ENCODE measurements at regions not wholly inside any gene's neighbourhood (a gene's known extent, or its start where the extent isn't known, plus 50 kb on each side); places are given as distances from the start of the nearest gene placed in this dataset.

DNA sequence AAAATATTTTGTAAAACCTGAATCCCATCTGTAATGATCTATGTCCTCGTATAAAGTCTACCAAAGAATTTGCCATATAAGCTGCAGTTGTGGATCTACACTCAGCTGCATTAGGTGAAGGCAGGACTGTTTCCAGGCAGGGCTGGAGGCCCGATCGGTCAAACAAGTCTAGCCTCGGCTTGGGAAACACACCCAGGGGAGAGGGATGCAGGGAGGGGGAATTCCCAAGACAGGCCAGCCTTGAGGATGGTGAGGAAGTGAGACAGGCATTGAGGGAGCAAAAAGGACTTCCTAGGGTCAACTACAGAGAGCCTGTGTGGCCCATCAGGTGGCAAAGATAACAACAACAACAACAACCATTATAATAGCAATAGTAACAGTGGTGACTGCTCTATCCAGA is 174.1 kb upstream of the FSTL4 start:
- no CpG with 5 or more reads among the region's 4 CpGs for WGBS (ENCODE audit: insufficient coverage, low lambda C conversion rate)
- DNase-seq: no peak
- Histone ChIP-seq H3K27ac (ENCODE audit: low read length) (no peak overlapping the region), H3K4me3 (ENCODE audit: low read length) (no peak overlapping the region), H3K9me3 (ENCODE audit: control insufficient read depth, low read depth, low read length) (no peaks in the 10 kb centered on the region), H3K4me1 (ENCODE audit: control insufficient read depth, insufficient read depth, low read length) (no peaks in the 10 kb centered on the region), H3K27me3 (ENCODE audit: control insufficient read depth, insufficient read depth, low read length) (no peaks in the 10 kb centered on the region), H3K36me3 (ENCODE audit: control insufficient read depth, insufficient read depth, low read length) (no peaks in the 10 kb centered on the region)

DNA sequence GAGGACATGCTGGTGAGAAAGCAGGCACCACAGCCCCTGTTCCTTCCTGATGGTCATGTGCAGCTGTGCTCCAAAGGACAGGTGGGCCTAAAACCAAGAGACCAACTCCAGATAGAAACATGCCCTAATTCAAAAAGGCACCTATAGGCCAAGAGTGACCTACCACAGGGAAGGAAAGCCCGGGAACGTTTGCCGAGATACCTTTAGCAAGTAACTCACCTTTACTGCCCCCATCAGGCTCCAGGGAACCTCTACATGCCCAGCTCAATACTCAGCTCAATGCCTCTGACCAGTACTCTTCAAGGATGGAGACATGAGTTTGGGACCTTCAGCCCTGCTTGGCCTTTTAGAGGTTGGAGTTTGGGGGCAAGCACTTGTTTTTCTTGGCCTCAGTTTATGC is 172.8 kb upstream of the FSTL4 start:
- Histone ChIP-seq H3K36me3 (ENCODE audit: control insufficient read depth, insufficient read depth, low read length) (no peaks in the 10 kb centered on the region), H3K4me3 (ENCODE audit: low read length) (no peak overlapping the region), H3K27ac (ENCODE audit: low read length) (no peak overlapping the region), H3K27me3 (ENCODE audit: control insufficient read depth, insufficient read depth, low read length) (no peaks in the 10 kb centered on the region), H3K9me3 (ENCODE audit: control insufficient read depth, low read depth, low read length) (no peaks in the 10 kb centered on the region), H3K4me1 (ENCODE audit: control insufficient read depth, insufficient read depth, low read length) (no peaks in the 10 kb centered on the region)
- WGBS (ENCODE audit: insufficient coverage, low lambda C conversion rate): no CpG with 5 or more reads among the region's 3 CpGs
- DNase-seq: no peak

DNA sequence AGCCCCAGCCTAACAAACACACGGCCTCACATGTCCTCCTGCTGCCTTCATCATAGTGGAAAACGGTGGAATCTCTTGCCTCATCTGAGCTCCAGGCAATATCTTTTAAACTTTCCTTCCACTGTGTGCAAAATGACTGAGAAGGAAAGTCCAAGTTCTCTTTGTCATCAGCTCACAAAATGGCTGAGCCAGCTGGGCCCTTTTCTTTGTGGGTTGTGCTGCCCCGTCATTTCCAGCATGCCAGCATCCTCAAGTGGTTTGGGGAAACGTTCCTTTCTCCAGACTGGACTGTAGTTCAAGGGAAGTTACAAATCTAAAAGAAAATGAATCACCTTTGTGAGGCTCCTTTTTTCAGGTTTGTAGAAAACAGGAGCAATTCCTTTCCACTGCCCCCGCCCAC is 171.1 kb upstream of the FSTL4 start:
- H3K4me3 ChIP-seq (ENCODE audit: low read length): no peak overlapping the region
- H3K27ac ChIP-seq (ENCODE audit: low read length): no peak overlapping the region
- no peaks in the 10 kb centered on the region for H3K4me1 ChIP-seq (ENCODE audit: control insufficient read depth, insufficient read depth, low read length)
- no peak for DNase-seq
- H3K36me3 ChIP-seq (ENCODE audit: control insufficient read depth, insufficient read depth, low read length): no peaks in the 10 kb centered on the region
- no CpG with 5 or more reads among the region's 5 CpGs for WGBS (ENCODE audit: insufficient coverage, low lambda C conversion rate)
- no peaks in the 10 kb centered on the region for H3K27me3 ChIP-seq (ENCODE audit: control insufficient read depth, insufficient read depth, low read length)
- no peaks in the 10 kb centered on the region for H3K9me3 ChIP-seq (ENCODE audit: control insufficient read depth, low read depth, low read length)

GRCh38 chr5:133782736-133783135 is 170.4 kb upstream of the FSTL4 start:
- DNase-seq: no peak
- Histone ChIP-seq H3K27ac (ENCODE audit: low read length) (no peak overlapping the region), H3K9me3 (ENCODE audit: control insufficient read depth, low read depth, low read length) (no peaks in the 10 kb centered on the region), H3K36me3 (ENCODE audit: control insufficient read depth, insufficient read depth, low read length) (no peaks in the 10 kb centered on the region), H3K4me1 (ENCODE audit: control insufficient read depth, insufficient read depth, low read length) (no peaks in the 10 kb centered on the region), H3K27me3 (ENCODE audit: control insufficient read depth, insufficient read depth, low read length) (no peaks in the 10 kb centered on the region), H3K4me3 (ENCODE audit: low read length) (no peak overlapping the region)
- WGBS (ENCODE audit: insufficient coverage, low lambda C conversion rate): 100% methylated on average over 1 of the region's 5 CpGs

DNA sequence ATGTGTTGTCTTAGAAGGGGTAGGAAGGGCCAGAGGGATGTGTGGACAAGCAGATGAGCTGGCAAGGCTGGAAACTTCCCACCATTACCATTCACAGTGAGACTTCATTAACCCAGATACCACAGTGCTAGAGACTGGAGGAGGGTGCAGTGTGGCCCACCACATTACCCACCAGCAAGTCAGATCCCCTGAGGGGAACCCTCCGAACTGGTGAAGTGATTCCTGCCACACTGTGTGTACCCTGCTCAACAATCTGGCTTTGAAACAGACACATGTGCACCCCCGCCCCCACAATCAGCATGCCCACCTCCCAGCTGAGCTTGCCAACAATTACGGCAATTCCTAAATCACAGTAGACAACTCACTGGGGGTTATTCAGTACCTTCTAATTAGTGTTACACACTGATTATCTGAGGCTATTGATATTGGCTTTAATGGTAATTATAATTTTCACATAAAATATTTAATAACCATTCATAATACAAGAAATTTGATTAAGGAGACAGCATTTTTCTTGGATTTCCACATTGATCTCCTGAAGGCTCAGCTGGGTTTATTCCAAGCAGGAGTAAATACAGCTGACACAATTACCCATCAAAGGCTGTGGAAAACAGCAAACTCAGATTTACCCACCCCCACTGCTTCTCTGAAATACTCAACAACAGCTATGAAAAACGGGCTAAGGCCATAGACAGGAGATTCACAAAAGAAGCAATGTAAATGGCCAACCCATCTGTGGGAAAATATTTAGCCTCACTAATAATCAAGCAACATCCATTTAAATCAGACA is 169.3 kb upstream of the FSTL4 start:
- Histone ChIP-seq H3K27ac (ENCODE audit: low read length) (no peak overlapping the region), H3K4me1 (ENCODE audit: control insufficient read depth, insufficient read depth, low read length) (no peaks in the 10 kb centered on the region), H3K27me3 (ENCODE audit: control insufficient read depth, insufficient read depth, low read length) (no peaks in the 10 kb centered on the region), H3K9me3 (ENCODE audit: control insufficient read depth, low read depth, low read length) (no peaks in the 10 kb centered on the region), H3K4me3 (ENCODE audit: low read length) (no peak overlapping the region), H3K36me3 (ENCODE audit: control insufficient read depth, insufficient read depth, low read length) (no peaks in the 10 kb centered on the region)
- no peak for DNase-seq
- 80% methylated on average over 1 of the region's 4 CpGs for WGBS (ENCODE audit: insufficient coverage, low lambda C conversion rate)

DNA sequence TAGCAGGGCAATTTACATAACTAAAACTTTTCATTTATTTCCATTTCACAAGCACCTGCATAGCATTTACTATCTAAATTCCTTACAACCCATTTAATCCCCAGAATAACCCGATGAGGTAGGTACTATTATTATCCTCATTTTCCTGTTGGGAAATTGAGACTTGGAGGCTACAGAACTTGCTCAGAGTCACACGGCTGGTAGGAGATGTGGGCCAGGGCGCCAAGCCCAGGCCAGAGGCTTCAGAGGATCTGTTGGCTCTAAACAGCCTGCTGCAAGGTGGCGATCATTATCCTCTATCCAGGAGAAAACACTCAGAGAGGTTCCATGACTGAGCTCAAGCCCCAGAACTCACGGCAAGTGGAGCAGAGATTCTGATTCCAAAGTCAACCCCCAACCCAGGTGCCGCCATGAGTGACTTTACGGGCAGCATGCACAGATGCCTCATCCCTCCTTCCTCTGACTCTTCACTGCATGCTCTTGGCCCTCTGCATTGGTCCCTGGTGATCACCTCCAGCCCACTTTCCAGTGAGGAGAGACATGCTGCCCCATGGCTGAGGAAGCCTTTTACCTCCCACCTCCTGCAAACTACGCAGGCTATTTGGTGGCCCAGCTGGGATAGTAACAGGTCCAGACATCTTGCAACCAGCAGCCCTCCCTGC is 168.4 kb upstream of the FSTL4 start:
- H3K4me3 ChIP-seq (ENCODE audit: low read length): no peak overlapping the region
- no peaks in the 10 kb centered on the region for H3K36me3 ChIP-seq (ENCODE audit: control insufficient read depth, insufficient read depth, low read length)
- no CpG with 5 or more reads among the region's 8 CpGs for WGBS (ENCODE audit: insufficient coverage, low lambda C conversion rate)
- H3K9me3 ChIP-seq (ENCODE audit: control insufficient read depth, low read depth, low read length): no peaks in the 10 kb centered on the region
- DNase-seq: peak in 1 of 2 donors; percentile 4
- H3K27ac ChIP-seq (ENCODE audit: low read length): no peak overlapping the region
- no peaks in the 10 kb centered on the region for H3K4me1 ChIP-seq (ENCODE audit: control insufficient read depth, insufficient read depth, low read length)
- H3K27me3 ChIP-seq (ENCODE audit: control insufficient read depth, insufficient read depth, low read length): no peaks in the 10 kb centered on the region

GRCh38 chr5:133779828-133780475 is 167.6 kb upstream of the FSTL4 start:
- DNase-seq: no peak
- 0% methylated on average over 1 of the region's 8 CpGs for WGBS (ENCODE audit: insufficient coverage, low lambda C conversion rate)

GRCh38 chr5:133778636-133779035 is 166.3 kb upstream of the FSTL4 start:
- no peak overlapping the region for H3K27ac ChIP-seq (ENCODE audit: low read length)
- H3K4me1 ChIP-seq (ENCODE audit: control insufficient read depth, insufficient read depth, low read length): no peaks in the 10 kb centered on the region
- H3K9me3 ChIP-seq (ENCODE audit: control insufficient read depth, low read depth, low read length): no peaks in the 10 kb centered on the region
- H3K4me3 ChIP-seq (ENCODE audit: low read length): no peak overlapping the region
- H3K27me3 ChIP-seq (ENCODE audit: control insufficient read depth, insufficient read depth, low read length): no peaks in the 10 kb centered on the region
- no CpG with 5 or more reads among the region's 5 CpGs for WGBS (ENCODE audit: insufficient coverage, low lambda C conversion rate)
- DNase-seq: no peak
- no peaks in the 10 kb centered on the region for H3K36me3 ChIP-seq (ENCODE audit: control insufficient read depth, insufficient read depth, low read length)

More at GRCh38 chr5:133779828-133780475, 167.6 kb upstream of the FSTL4 start:
- no peaks in the 10 kb centered on the region for H3K36me3 ChIP-seq (ENCODE audit: control insufficient read depth, insufficient read depth, low read length)
- H3K27ac ChIP-seq (ENCODE audit: low read length): no peak overlapping the region
- H3K4me1 ChIP-seq (ENCODE audit: control insufficient read depth, insufficient read depth, low read length): no peaks in the 10 kb centered on the region
- no peak overlapping the region for H3K4me3 ChIP-seq (ENCODE audit: low read length)
- H3K9me3 ChIP-seq (ENCODE audit: control insufficient read depth, low read depth, low read length): no peaks in the 10 kb centered on the region
- H3K27me3 ChIP-seq (ENCODE audit: control insufficient read depth, insufficient read depth, low read length): no peaks in the 10 kb centered on the region

- Histone ChIP-seq H3K27ac (ENCODE audit: low read length) (no peak overlapping the region), H3K36me3 (ENCODE audit: control insufficient read depth, insufficient read depth, low read length) (no peaks in the 10 kb centered on the region), H3K4me3 (ENCODE audit: low read length) (no peak overlapping the region), H3K9me3 (ENCODE audit: control insufficient read depth, low read depth, low read length) (no peaks in the 10 kb centered on the region), H3K4me1 (ENCODE audit: control insufficient read depth, insufficient read depth, low read length) (no peaks in the 10 kb centered on the region), H3K27me3 (ENCODE audit: control insufficient read depth, insufficient read depth, low read length) (peaks cover 5% of the 10 kb centered on the region)
- DNase-seq: no peak
- no CpG with 5 or more reads among the region's 3 CpGs for WGBS (ENCODE audit: insufficient coverage, low lambda C conversion rate)
These were observed 165.6 kb upstream of the FSTL4 start for GRCh38 chr5:133777951-133778350.

GRCh38 chr5:133775584-133776304 is 163.4 kb upstream of the FSTL4 start:
- Histone ChIP-seq H3K4me3 (ENCODE audit: low read length) (no peak overlapping the region), H3K36me3 (ENCODE audit: control insufficient read depth, insufficient read depth, low read length) (no peaks in the 10 kb centered on the region), H3K27ac (ENCODE audit: low read length) (no peak overlapping the region), H3K4me1 (ENCODE audit: control insufficient read depth, insufficient read depth, low read length) (no peaks in the 10 kb centered on the region), H3K27me3 (ENCODE audit: control insufficient read depth, insufficient read depth, low read length) (peaks cover 5% of the 10 kb centered on the region), H3K9me3 (ENCODE audit: control insufficient read depth, low read depth, low read length) (no peaks in the 10 kb centered on the region)
- 100% methylated on average over 1 of the region's 2 CpGs for WGBS (ENCODE audit: insufficient coverage, low lambda C conversion rate)
- DNase-seq: no peak
